Transverse colon (tissue), 3 donors: ENCODE measurements at regions not wholly inside any gene's neighbourhood (a gene's known extent, or its start where the extent isn't known, plus 50 kb on each side); places are given as distances from the start of the nearest gene placed in this dataset.

ENCODE experiments used
- POLR2A ChIP-seq: fragments of 450-650 bp; IDR thresholded peaks from one replicate; pipeline ENCODE4 v1.6.1; 2016; ENCODE audit warnings: antibody characterized with exemption, mild to moderate bottlenecking, moderate library complexity
- TF ChIP-seq, protein P1 (sequence below), 5 experiments: fragments of 200-600 bp in 3 of 5; fragments of 450-650 bp in 2 of 5; sonication (generic) in 3 of 5; IDR thresholded peaks; 1 replicate in 2 of 5; 2 replicates in 3 of 5; pipeline ENCODE4 v1.5.1; 2016 to 2017; ENCODE audit warnings: antibody characterized with exemption in 5 of 5, inconsistent platforms in 3 of 5, mild to moderate bottlenecking in 2 of 5, moderate library complexity in 1 of 5

- TF ChIP-seq, protein P1, sequence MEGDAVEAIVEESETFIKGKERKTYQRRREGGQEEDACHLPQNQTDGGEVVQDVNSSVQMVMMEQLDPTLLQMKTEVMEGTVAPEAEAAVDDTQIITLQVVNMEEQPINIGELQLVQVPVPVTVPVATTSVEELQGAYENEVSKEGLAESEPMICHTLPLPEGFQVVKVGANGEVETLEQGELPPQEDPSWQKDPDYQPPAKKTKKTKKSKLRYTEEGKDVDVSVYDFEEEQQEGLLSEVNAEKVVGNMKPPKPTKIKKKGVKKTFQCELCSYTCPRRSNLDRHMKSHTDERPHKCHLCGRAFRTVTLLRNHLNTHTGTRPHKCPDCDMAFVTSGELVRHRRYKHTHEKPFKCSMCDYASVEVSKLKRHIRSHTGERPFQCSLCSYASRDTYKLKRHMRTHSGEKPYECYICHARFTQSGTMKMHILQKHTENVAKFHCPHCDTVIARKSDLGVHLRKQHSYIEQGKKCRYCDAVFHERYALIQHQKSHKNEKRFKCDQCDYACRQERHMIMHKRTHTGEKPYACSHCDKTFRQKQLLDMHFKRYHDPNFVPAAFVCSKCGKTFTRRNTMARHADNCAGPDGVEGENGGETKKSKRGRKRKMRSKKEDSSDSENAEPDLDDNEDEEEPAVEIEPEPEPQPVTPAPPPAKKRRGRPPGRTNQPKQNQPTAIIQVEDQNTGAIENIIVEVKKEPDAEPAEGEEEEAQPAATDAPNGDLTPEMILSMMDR (IDR thresholded peaks at IDR 0.05): no peak
- no peak for TF ChIP-seq POLR2A
These were observed 51.0 kb upstream of the WSB1 start for GRCh38 chr17:27242951-27243350.
